ENCODE measurements at regions not wholly inside any gene's neighbourhood (a gene's known extent, or its start where the extent isn't known, plus 50 kb on each side); places are given as distances from the start of the nearest gene placed in this dataset.

DNA sequence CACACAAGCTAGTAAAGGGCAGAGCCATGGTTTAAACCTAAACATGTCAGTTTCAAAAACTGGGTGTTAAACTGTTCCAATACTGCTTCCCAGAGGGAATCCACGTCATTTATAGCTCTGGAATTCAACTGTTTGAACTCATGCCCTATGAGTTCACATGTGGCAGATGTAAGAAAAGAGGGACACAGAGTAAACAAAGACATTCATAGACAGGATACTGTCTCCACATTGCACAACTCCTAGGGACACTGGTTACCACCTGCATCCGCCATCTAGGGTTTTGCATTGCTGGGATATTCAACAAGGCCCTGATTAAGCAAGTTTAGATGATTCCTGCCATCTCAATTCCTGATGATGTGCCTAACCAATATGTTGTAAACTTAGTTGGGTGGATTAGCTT, 134.1 kb upstream of the COL8A1 start:
- TF ChIP-seq, protein P1, sequence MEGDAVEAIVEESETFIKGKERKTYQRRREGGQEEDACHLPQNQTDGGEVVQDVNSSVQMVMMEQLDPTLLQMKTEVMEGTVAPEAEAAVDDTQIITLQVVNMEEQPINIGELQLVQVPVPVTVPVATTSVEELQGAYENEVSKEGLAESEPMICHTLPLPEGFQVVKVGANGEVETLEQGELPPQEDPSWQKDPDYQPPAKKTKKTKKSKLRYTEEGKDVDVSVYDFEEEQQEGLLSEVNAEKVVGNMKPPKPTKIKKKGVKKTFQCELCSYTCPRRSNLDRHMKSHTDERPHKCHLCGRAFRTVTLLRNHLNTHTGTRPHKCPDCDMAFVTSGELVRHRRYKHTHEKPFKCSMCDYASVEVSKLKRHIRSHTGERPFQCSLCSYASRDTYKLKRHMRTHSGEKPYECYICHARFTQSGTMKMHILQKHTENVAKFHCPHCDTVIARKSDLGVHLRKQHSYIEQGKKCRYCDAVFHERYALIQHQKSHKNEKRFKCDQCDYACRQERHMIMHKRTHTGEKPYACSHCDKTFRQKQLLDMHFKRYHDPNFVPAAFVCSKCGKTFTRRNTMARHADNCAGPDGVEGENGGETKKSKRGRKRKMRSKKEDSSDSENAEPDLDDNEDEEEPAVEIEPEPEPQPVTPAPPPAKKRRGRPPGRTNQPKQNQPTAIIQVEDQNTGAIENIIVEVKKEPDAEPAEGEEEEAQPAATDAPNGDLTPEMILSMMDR (IDR thresholded peaks at IDR 0.05; ENCODE audit: insufficient read depth, low read depth, low read length, missing control alignments), result no peak
- DNase-seq (ENCODE audit: low read depth), result no peak

DNA sequence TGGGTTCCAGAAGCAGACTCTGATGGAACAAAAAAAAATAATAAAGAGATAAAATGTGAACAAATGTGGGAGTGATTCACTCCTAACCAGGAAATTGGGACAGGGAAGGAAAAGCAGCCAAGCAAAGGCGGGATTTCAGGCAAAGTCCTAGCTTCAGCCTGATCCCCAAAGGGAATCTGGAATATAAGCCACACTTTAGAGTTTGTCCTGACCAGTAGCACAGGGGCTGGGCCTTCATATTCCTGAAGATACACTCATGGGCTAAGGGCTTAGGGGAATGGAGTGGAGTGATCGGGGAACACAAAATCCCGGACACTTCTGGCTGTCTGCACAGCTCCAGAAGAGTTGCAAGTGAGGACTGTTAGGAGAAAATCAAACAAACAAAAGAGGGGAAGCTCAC, 135.0 kb upstream of the COL8A1 start:
- no peak overlapping the region for H3K4me3 ChIP-seq (ENCODE audit: low read depth, low read length)
- DNase-seq (ENCODE audit: low read depth), result no peak
- TF ChIP-seq, protein P1 (IDR thresholded peaks at IDR 0.05; ENCODE audit: insufficient read depth, low read depth, low read length, missing control alignments), result no peak

More for the DNA sequence above, 134.1 kb upstream of the COL8A1 start:
- H3K4me3 ChIP-seq (ENCODE audit: low read depth, low read length), result no peak overlapping the region

DNA sequence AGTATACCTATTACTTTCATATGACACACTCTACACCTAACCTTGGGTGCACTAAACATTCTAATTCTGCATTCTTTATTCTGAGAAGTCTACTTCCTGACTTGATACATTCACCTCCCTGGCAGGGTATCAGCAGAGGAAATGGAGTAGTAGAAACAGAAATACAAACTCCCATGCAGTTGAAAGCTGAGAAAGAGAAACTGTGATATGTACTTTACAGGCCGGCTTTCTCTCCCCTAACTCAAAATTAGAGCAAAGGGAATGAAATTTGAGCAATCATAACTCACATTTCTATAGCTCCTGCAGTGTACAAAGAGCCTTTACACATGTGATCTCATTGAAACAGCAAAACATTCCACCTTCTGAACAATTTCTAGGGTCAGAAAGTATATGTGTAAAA, 135.5 kb upstream of the COL8A1 start:
- no peak overlapping the region for H3K4me3 ChIP-seq (ENCODE audit: low read depth, low read length)
- peak; percentile 21 for DNase-seq (ENCODE audit: low read depth)
- TF ChIP-seq, protein P1 (IDR thresholded peaks at IDR 0.05; ENCODE audit: insufficient read depth, low read depth, low read length, missing control alignments), result no peak

DNA sequence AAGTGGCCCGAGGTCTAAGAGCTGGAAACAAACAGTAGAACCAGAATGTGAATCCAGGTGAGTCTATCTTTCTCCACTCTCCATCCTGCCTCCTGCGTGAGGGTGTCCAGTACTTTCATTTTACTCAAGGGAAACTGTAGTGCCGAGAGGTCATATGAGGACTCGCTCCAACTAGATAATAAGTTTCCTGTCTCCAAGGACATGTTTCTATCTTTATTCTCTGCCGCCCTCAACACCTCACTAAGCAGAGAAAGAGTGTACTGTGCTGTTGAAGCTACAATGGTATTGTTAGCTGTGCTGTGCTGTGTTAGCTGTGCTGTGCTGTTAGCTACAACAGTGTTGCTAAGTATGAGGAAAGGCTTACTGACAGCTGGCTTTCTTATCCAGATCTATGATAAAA, 137.9 kb upstream of the COL8A1 start:
- TF ChIP-seq, protein P1 (IDR thresholded peaks at IDR 0.05; ENCODE audit: insufficient read depth, low read depth, low read length, missing control alignments), result no peak
- no peak overlapping the region for H3K4me3 ChIP-seq (ENCODE audit: low read depth, low read length)
- DNase-seq (ENCODE audit: low read depth), result no peak

DNA sequence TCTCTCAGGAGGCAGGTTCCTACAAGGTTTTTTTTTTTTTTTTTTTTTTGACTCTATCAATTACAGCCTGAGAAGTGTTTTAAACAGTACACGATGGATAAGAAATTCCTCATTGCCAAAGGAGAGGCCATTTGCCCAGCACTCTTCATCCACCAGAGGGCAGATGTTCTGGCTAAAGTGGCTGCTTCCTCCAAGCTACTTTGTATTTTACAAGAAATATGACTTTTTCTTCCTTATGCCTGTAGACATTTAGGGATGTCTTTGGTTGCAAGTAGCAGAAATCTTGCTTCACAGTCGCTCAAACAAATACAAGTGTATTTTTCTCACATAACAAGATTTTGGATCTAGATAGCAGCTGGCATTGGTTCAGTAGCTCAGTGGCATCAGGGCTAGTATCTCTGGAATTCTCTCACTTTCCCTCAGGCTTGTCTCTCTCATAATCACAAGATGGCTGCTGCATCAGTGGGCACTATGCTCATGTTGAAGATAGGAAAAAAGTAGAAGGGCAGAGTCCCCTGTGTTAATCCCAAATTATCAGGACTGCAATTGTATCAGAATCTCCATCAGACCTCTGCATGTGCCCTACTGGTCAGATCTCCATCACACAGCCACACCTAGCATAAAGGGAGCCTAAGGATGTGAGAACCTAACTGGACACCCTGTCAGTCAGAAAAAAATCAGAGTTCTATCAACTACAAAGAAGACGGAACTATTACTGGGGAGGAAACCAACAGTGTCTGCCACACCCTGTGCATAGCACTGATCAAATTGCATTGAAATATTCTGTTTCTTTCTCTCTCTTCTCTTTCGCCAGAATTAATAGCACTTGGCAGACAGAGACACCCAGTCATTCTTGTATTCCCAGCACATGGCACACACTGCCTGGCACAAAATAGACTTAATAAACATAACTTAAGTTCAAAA, 138.9 kb upstream of the COL8A1 start:
- TF ChIP-seq, protein P1 (IDR thresholded peaks at IDR 0.05; ENCODE audit: insufficient read depth, low read depth, low read length, missing control alignments), result peak; percentile 75
- DNase-seq (ENCODE audit: low read depth), result peak; percentile 64

DNA sequence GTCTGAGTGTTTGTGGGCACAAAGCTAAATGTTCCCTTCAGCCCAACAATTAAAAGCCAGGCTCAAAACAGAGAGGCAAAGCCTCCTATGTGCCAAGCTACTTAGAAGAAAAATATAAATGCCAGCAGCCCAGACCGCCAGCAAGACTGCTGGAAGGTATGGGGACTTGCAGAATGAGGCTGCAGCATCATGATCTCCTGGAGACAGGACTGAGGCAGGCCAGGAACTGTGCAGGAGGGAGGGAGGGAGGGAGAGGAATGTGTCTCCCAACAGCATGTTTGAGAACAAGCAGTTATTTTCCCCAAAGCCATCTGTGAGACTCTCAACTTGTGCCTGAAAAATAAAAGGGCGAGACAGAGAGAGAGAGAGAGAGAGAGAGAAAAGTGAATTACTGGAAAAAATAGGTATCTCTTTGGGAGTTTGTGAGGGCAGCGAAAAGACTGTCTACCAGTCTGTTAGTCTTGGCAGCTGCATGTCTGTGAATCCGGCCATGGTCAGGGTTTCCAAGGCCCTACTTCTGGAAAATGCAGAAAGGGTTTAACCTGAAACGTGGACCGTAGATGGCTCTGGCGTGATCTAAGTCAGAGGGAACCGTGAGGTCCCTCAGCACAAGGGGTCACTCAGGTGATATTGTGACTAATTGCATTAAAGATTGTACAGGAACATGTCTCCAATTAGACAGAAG, 139.7 kb upstream of the COL8A1 start:
- H3K4me3 ChIP-seq (ENCODE audit: low read depth, low read length), result no peak overlapping the region
- DNase-seq (ENCODE audit: low read depth), result no peak
- TF ChIP-seq, protein P1 (IDR thresholded peaks at IDR 0.05; ENCODE audit: insufficient read depth, low read depth, low read length, missing control alignments), result no peak

More for the DNA sequence above, 138.9 kb upstream of the COL8A1 start:
- no peak overlapping the region for H3K4me3 ChIP-seq (ENCODE audit: low read depth, low read length)

All from GM12865 (cell line).